OCI-LY3 (cell line): ENCODE measurements at regions not wholly inside any gene's neighbourhood (a gene's known extent, or its start where the extent isn't known, plus 50 kb on each side); places are given as distances from the start of the nearest gene placed in this dataset.

Experiments used
- H2AFZ ChIP-seq: fragments of 200-600, 300-600 bp; shearing (Covaris generic); 2 replicates; pipeline ENCODE4 v1.6.0; 2014; ENCODE audit warnings: antibody characterized with exemption, low read depth, low read length
- H3K27ac ChIP-seq: fragments of 200-600, 300-600 bp; sonication (generic); 2 replicates; pipeline ENCODE4 v1.5.1; 2014; ENCODE audit warnings: mild to moderate bottlenecking, low read length, moderate library complexity, mixed read lengths
- H3K27me3 ChIP-seq: fragments of 200-600, 300-600 bp; sonication (generic); 2 replicates; pipeline ENCODE4 v1.6.1; 2014; ENCODE audit warnings: low read depth, low read length, mixed read lengths
- H3K36me3 ChIP-seq: fragments of 200-600, 300-600 bp; sonication (generic); replicated peaks from 2 replicates; pipeline ENCODE3; 2014; ENCODE audit warnings: low read depth, low read length, mixed read lengths
- H3K4me1 ChIP-seq: fragments of 300-600, 200-600 bp; sonication (generic); 2 replicates; pipeline ENCODE4 v1.6.1; 2014; ENCODE audit warnings: low read length, mixed read lengths
- H3K4me2 ChIP-seq: fragments of 200-600, 300-600 bp; sonication (generic); 2 replicates; pipeline ENCODE4 v1.6.1; 2014; ENCODE audit warnings: low read length, mixed read lengths
- H3K4me3 ChIP-seq: fragments of 300-600, 200-600 bp; sonication (generic); 2 replicates; pipeline ENCODE4 v1.5.1; 2014; ENCODE audit warnings: antibody characterized with exemption, mild to moderate bottlenecking, low read length, moderate library complexity
- H3K79me2 ChIP-seq: fragments of 300-600, 200-600 bp; shearing (Covaris generic); 2 replicates; pipeline ENCODE4 v1.6.1; 2014; ENCODE audit warnings: mild to moderate bottlenecking, low read length, mixed read lengths
- H3K9ac ChIP-seq: fragments of 300-600, 200-600 bp; shearing (Covaris generic); 2 replicates; pipeline ENCODE4 v1.6.0; 2014; ENCODE audit warnings: mild to moderate bottlenecking, low read length, moderate library complexity
- H3K9me3 ChIP-seq: fragments of 200-600, 300-600 bp; shearing (Covaris generic); 2 replicates; pipeline ENCODE4 v1.6.1; 2014; ENCODE audit warnings: low read length, mixed read lengths; ENCODE audit not compliant: insufficient read depth
- H4K20me1 ChIP-seq: fragments of 200-600, 300-600 bp; sonication (generic); 2 replicates; pipeline ENCODE4 v1.6.1; 2016; ENCODE audit warnings: low read length, mixed read lengths; ENCODE audit not compliant: insufficient read depth
- EZH2phosphoT487 ChIP-seq: fragments of 200-600 bp; shearing (Covaris generic); IDR thresholded peaks from 2 replicates; pipeline ENCODE4 v1.6.1; 2018; ENCODE audit warnings: antibody characterized with exemption, mixed run types, low read depth
- TF ChIP-seq, protein P1 (sequence below): fragments of 200-600, 300-600 bp; sonication (generic); IDR thresholded peaks from 2 replicates; pipeline ENCODE4 v1.5.1; 2014; ENCODE audit warnings: antibody characterized with exemption, low read length, low read depth

GRCh38 chr9:10961883-10962282, 349.1 kb upstream of the PTPRD start:
- no peak overlapping the region for H3K4me3 ChIP-seq
- no peak overlapping the region for H2AFZ ChIP-seq
- no peaks in the 10 kb centered on the region for H3K79me2 ChIP-seq
- H3K27ac ChIP-seq: no peak overlapping the region
- TF ChIP-seq EZH2phosphoT487: no peak
- TF ChIP-seq, protein P1, sequence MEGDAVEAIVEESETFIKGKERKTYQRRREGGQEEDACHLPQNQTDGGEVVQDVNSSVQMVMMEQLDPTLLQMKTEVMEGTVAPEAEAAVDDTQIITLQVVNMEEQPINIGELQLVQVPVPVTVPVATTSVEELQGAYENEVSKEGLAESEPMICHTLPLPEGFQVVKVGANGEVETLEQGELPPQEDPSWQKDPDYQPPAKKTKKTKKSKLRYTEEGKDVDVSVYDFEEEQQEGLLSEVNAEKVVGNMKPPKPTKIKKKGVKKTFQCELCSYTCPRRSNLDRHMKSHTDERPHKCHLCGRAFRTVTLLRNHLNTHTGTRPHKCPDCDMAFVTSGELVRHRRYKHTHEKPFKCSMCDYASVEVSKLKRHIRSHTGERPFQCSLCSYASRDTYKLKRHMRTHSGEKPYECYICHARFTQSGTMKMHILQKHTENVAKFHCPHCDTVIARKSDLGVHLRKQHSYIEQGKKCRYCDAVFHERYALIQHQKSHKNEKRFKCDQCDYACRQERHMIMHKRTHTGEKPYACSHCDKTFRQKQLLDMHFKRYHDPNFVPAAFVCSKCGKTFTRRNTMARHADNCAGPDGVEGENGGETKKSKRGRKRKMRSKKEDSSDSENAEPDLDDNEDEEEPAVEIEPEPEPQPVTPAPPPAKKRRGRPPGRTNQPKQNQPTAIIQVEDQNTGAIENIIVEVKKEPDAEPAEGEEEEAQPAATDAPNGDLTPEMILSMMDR: no peak
- no peaks in the 10 kb centered on the region for H3K4me1 ChIP-seq
- no peaks in the 10 kb centered on the region for H3K27me3 ChIP-seq
- no peaks in the 10 kb centered on the region for H3K9me3 ChIP-seq
- no peak overlapping the region for H3K4me2 ChIP-seq
- H3K9ac ChIP-seq: no peak overlapping the region
- H3K36me3 ChIP-seq: no peaks in the 10 kb centered on the region
- no peaks in the 10 kb centered on the region for H4K20me1 ChIP-seq

GRCh38 chr9:10983251-10983650, 370.4 kb upstream of the PTPRD start:
- no peak overlapping the region for H3K4me3 ChIP-seq
- no peaks in the 10 kb centered on the region for H3K79me2 ChIP-seq
- no peak overlapping the region for H3K27ac ChIP-seq
- no peaks in the 10 kb centered on the region for H3K9me3 ChIP-seq
- no peaks in the 10 kb centered on the region for H3K27me3 ChIP-seq
- H3K9ac ChIP-seq: no peak overlapping the region
- H3K4me2 ChIP-seq: no peak overlapping the region
- H4K20me1 ChIP-seq: no peaks in the 10 kb centered on the region
- no peak overlapping the region for H2AFZ ChIP-seq
- H3K36me3 ChIP-seq: no peaks in the 10 kb centered on the region
- no peak for TF ChIP-seq EZH2phosphoT487
- TF ChIP-seq, protein P1: no peak
- H3K4me1 ChIP-seq: no peaks in the 10 kb centered on the region

GRCh38 chr9:10999646-11000045, 386.8 kb upstream of the PTPRD start:
- no peak overlapping the region for H3K9ac ChIP-seq
- H3K27ac ChIP-seq: no peak overlapping the region
- no peaks in the 10 kb centered on the region for H3K36me3 ChIP-seq
- no peak overlapping the region for H3K4me2 ChIP-seq
- no peaks in the 10 kb centered on the region for H3K27me3 ChIP-seq
- no peaks in the 10 kb centered on the region for H3K79me2 ChIP-seq
- no peak overlapping the region for H2AFZ ChIP-seq
- H3K4me1 ChIP-seq: no peaks in the 10 kb centered on the region
- no peaks in the 10 kb centered on the region for H3K9me3 ChIP-seq
- H4K20me1 ChIP-seq: no peaks in the 10 kb centered on the region
- TF ChIP-seq, protein P1: no peak
- TF ChIP-seq EZH2phosphoT487: no peak
- no peak overlapping the region for H3K4me3 ChIP-seq

DNA sequence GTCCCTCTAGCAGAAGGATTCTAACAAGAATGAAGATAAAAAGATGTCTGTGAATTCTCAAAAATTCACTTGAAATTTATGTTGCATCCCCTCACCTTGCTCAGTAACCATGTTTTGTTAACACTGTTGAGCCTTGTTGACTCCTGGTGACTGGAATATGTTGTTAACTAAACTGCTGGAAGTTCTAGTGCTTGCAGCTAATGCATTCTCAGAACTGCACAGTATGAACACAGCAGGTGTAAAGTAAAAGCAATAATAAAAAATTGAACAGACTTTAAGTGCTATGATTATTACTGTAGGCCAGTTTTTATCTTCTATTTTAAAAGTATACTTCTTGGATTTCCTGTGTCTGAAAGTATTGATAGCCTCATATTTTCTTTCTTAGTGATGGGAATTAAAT, 388.7 kb upstream of the PTPRD start:
- no peak overlapping the region for H3K9ac ChIP-seq
- no peak for TF ChIP-seq EZH2phosphoT487
- TF ChIP-seq, protein P1: no peak
- H4K20me1 ChIP-seq: no peaks in the 10 kb centered on the region
- no peak overlapping the region for H3K27ac ChIP-seq
- H3K36me3 ChIP-seq: no peaks in the 10 kb centered on the region
- no peak overlapping the region for H2AFZ ChIP-seq
- H3K4me3 ChIP-seq: no peak overlapping the region
- no peaks in the 10 kb centered on the region for H3K4me1 ChIP-seq
- no peak overlapping the region for H3K4me2 ChIP-seq
- H3K79me2 ChIP-seq: no peaks in the 10 kb centered on the region
- H3K27me3 ChIP-seq: no peaks in the 10 kb centered on the region
- no peaks in the 10 kb centered on the region for H3K9me3 ChIP-seq
